ENCODE measurements at regions not wholly inside any gene's neighbourhood (a gene's known extent, or its start where the extent isn't known, plus 50 kb on each side); places are given as distances from the start of the nearest gene placed in this dataset.

GRCh38 chr17:36813957-36814563 is 123.2 kb upstream of the LHX1 start:
- TF ChIP-seq CTCF (IDR thresholded peaks at IDR 0.05) (no peak), ZFX (IDR thresholded peaks at IDR 0.05; ENCODE audit: borderline replicate concordance) (no peak)
